ENCODE measurements at regions not wholly inside any gene's neighbourhood (a gene's known extent, or its start where the extent isn't known, plus 50 kb on each side); places are given as distances from the start of the nearest gene placed in this dataset.

DNA sequence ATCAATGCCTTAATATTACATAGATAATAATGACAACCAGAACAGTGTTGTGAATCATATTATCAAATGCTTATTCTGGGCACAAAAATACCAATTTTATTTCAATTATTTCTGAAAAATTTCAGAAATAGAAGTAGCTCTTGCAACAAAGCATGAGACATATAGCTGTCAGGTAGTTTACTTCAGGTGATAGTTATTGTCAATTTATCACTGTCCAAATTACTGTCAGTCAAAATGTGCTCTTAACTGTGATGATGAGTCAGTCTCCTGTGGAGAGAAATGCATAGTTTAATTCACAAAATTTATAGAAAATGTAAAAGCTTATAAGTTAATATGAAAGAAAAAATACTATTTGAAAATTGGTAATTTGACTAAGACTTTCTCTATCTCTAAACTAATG, 1078.4 kb upstream of the GBE1 start:
- no peak for TF ChIP-seq ZFP36 (IDR thresholded peaks at IDR 0.05; ENCODE audit: borderline replicate concordance, partially characterized antibody)
- TF ChIP-seq, protein P1, sequence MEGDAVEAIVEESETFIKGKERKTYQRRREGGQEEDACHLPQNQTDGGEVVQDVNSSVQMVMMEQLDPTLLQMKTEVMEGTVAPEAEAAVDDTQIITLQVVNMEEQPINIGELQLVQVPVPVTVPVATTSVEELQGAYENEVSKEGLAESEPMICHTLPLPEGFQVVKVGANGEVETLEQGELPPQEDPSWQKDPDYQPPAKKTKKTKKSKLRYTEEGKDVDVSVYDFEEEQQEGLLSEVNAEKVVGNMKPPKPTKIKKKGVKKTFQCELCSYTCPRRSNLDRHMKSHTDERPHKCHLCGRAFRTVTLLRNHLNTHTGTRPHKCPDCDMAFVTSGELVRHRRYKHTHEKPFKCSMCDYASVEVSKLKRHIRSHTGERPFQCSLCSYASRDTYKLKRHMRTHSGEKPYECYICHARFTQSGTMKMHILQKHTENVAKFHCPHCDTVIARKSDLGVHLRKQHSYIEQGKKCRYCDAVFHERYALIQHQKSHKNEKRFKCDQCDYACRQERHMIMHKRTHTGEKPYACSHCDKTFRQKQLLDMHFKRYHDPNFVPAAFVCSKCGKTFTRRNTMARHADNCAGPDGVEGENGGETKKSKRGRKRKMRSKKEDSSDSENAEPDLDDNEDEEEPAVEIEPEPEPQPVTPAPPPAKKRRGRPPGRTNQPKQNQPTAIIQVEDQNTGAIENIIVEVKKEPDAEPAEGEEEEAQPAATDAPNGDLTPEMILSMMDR (IDR thresholded peaks at IDR 0.05), result no peak
- TF ChIP-seq RFX5 (IDR thresholded peaks at IDR 0.05), result no peak
- TF ChIP-seq, protein P2, sequence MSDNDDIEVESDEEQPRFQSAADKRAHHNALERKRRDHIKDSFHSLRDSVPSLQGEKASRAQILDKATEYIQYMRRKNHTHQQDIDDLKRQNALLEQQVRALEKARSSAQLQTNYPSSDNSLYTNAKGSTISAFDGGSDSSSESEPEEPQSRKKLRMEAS (IDR thresholded peaks at IDR 0.05), result no peak
- TF ChIP-seq POLR2A (IDR thresholded peaks at IDR 0.05; ENCODE audit: low read length), result no peak
- no peak for TF ChIP-seq RAD21 (conservative IDR thresholded peaks at IDR 0.05 in 1 of 2, IDR thresholded peaks at IDR 0.05 in 1 of 2)
- no peak for TF ChIP-seq SMC3 (IDR thresholded peaks at IDR 0.05)
- TF ChIP-seq, protein P3, sequence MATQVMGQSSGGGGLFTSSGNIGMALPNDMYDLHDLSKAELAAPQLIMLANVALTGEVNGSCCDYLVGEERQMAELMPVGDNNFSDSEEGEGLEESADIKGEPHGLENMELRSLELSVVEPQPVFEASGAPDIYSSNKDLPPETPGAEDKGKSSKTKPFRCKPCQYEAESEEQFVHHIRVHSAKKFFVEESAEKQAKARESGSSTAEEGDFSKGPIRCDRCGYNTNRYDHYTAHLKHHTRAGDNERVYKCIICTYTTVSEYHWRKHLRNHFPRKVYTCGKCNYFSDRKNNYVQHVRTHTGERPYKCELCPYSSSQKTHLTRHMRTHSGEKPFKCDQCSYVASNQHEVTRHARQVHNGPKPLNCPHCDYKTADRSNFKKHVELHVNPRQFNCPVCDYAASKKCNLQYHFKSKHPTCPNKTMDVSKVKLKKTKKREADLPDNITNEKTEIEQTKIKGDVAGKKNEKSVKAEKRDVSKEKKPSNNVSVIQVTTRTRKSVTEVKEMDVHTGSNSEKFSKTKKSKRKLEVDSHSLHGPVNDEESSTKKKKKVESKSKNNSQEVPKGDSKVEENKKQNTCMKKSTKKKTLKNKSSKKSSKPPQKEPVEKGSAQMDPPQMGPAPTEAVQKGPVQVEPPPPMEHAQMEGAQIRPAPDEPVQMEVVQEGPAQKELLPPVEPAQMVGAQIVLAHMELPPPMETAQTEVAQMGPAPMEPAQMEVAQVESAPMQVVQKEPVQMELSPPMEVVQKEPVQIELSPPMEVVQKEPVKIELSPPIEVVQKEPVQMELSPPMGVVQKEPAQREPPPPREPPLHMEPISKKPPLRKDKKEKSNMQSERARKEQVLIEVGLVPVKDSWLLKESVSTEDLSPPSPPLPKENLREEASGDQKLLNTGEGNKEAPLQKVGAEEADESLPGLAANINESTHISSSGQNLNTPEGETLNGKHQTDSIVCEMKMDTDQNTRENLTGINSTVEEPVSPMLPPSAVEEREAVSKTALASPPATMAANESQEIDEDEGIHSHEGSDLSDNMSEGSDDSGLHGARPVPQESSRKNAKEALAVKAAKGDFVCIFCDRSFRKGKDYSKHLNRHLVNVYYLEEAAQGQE (IDR thresholded peaks at IDR 0.05), result no peak
- no peak for TF ChIP-seq KDM5A (IDR thresholded peaks at IDR 0.05)
- TF ChIP-seq, protein P4, sequence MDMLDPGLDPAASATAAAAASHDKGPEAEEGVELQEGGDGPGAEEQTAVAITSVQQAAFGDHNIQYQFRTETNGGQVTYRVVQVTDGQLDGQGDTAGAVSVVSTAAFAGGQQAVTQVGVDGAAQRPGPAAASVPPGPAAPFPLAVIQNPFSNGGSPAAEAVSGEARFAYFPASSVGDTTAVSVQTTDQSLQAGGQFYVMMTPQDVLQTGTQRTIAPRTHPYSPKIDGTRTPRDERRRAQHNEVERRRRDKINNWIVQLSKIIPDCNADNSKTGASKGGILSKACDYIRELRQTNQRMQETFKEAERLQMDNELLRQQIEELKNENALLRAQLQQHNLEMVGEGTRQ (IDR thresholded peaks at IDR 0.05), result no peak
- no peak for TF ChIP-seq JUN (IDR thresholded peaks at IDR 0.05)
- no peak for TF ChIP-seq NR3C1 (IDR thresholded peaks at IDR 0.05)
- no peak for TF ChIP-seq KDM1A (IDR thresholded peaks at IDR 0.05; ENCODE audit: low read depth)
- no peak for TF ChIP-seq RCOR1 (IDR thresholded peaks at IDR 0.05; ENCODE audit: low read depth, low read length)
